GM18519 (cell line): ENCODE measurements at regions not wholly inside any gene's neighbourhood (a gene's known extent, or its start where the extent isn't known, plus 50 kb on each side); places are given as distances from the start of the nearest gene placed in this dataset.
"Not testable (repeated sequence)": the region's sequence is repeated elsewhere in the genome, so short reads cannot be mapped to it uniquely, and the experiment has no call there.

ENCODE experiments used
- ATAC-seq: cut with Tn5 transposase; IDR thresholded peaks from one replicate; pipeline ENCODE4 v1.9.1; 2021; ENCODE audit warnings: mild to moderate bottlenecking, moderate library complexity; ENCODE audit not compliant: unreplicated experiment, low FRiP score

DNA sequence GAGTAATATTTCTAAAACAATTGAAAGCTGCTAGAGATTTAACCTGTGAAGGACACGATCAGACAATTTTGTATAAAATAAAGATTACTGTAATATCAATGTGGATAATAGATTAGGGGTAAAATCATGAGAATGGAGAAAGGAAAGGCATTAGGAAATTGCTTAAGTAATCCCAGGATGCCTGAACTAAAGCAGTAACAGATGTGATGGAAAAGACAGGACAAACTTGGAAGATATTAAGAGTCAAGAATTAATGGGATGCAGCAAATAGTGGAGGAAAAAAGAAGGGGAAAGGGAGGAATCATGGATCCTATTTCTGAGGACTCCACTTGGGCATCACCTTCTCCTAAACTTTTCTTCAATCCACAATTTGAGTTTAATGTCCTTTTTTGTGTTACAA, 437.1 kb upstream of the PMFBP1 start:
- ATAC-seq = no peak

DNA sequence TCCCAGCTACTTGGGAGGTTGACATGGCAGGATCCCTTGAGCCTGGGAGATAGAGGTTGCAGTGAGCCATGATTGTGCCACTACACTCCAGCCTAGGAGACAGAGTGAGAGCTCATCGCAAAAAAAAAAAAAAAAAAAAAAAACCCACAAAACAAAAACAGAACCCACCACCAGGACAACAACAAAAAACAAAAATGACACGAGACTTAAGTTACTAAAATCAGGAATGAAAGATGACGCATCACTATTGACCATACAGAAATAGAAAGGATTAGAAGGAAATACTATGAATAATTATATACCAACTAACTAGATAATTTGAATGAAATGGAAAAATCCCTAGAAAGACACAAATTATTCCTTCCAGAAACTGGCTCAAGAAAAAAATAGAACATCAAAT, 432.4 kb upstream of the PMFBP1 start:
- ATAC-seq = no peak

DNA sequence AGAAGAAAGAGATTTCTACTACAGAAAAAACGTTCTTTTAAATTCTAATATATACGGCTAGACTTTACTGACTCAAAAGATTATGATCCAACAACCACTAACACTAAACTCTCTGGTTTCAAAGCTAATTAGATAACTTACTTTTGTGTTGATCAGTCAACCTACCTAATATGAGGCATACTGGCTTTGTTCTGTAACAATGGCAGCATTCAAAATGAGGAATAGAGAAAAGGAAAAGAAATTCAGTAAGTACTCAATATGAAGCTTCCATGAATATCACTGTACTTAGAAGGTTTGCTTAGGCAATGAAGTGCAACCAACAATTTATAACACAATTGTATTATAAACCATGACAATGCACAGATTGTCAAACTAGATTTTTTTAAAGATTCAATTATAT, 430.5 kb upstream of the PMFBP1 start:
- ATAC-seq = no peak

DNA sequence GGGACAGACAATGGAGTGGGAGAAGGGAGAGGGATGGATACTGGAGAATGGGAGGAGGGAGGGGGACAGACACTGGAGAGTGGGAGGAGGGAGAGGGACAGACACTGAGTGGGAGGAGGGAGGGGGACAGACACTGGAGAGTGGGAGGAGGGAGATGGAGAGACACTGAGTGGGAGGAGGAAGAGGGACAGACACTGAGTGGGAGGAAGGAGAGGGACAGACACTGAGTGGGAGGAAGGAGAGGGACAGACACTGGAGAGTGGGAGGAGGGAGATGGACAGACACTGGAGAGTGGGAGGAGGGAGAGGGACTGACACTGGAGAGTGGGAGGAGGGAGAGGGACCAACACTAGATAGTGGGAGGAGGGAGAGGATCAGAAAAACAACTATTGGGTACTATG, 426.7 kb upstream of the PMFBP1 start:
- ATAC-seq = no peak

DNA sequence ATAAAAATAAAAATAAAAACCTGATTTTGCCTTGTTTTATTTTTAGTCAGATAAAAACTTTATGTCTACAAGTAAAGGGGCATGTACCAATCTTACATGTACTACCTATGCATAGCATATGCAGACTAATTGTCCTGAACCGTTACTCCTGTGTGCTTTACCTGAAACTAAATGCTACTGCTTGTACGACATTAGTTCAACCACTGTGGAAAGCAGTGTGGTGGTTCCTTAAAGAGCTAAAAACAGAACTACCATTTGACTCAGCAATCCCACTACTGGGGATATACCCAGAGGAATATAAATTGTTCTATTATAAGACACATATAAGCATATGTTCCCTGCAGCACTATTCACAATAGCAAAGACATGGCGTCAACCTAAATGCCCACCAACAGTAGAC, 426.0 kb upstream of the PMFBP1 start:
- no peak for ATAC-seq

DNA sequence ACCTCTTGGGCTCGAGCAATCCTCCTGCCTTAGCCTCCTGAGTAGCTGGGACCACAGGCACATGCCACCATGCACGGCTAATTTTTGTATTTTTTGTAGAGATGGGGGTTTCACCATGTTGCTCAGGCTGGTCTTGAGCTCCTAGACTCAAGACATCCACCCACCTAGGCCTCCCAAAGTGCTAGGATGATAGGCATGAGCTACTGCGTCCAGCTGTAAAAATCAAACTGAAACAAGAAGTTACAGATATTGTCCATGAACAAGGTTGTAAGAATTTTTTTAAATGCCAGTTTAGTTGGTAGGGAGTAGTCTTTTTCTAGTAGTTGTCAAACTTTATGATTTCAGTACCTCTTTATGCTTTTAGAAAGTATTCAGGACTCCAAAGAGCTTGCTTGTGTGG, 424.4 kb upstream of the PMFBP1 start:
- no peak for ATAC-seq

DNA sequence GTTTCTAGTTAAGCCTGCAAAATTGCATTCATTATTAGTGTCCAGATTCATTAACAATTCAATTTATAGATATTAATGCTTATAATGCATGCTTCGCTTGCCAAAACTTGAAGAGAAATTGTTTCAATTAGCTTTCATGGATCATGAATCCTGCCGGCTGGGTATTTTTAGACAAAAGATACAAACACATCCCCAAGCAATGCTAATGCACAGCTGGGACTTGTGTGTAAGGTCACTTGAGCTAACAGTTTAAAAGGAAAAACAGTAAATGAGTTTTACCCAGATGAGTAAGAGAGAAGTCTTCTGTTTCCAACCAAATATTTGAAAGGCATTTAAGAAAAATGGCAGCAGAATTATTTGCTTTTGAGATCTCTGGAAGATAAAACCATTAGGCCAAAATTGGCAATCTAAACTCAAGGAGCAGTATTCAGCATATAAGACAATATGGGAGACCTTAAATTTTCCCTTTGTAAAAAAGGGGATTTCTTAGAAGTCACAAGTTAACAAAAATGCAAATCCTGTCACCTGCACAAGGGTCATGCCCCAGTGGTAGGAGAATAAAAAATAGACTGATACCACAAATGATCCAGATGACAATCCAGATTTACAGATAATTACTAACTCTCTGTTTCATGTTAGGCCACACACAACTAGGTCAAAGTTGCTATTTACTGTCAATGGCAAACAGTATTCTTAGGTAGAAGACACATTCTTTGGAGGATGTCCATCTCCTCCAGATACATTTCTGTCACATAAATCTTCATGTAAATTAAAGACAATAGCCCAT, 418.4 kb upstream of the PMFBP1 start:
- no peak for ATAC-seq

DNA sequence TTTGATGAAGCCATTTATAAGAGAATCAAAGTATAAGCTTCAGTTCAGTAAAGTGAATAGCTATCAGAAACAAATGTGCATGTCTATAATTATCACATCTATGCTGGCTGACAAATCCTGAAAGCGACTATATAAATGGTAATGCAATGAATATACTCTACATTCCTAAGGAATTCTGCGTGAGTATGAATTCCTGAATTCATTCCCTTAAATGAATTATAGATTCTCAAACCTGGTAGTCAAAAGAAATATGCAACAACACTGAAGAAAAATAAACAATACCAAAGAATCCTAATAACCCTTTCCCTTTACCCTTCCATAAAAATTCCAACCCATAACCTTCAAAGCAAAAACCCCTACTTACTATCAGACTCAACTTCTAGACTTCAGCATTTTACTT, 416.6 kb upstream of the PMFBP1 start:
- ATAC-seq = no peak

DNA sequence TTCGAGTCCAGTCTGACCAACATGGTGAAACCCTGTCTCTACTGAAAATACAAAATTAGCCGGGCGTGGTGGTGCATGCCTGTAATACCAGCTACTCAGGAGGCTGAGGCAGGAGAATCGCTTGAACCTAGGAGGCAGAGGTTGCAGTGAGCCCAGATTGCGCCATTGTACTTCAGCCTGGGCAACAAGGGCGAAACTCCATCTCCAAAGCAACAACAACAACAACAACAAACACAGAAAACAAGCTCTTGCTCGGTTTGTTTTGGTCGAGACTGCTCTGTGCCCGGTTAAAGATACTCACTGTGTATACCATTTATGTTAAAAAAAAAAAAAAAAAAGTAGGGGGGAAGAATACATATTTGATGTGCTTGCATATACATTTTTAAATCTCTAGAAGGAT, 406.1 kb upstream of the PMFBP1 start:
- not testable (repeated sequence) for ATAC-seq

DNA sequence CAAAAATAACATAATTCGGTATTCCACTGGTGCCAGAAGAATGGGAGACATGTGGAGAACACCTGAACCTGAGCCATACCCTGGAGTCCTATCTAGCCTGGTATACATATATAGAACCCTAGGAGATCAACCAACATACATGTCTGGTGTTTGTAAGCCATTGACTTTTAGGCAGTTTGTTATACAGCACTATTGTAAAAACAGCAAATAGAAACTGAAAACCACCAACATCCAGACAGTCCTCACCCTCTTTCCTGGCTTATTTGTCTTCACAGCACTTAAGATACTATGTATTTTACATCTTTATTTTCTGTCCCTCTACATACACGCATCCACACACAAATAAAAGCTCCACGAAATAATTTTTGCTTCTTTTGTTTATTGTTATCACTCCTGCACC, 404.2 kb upstream of the PMFBP1 start:
- no peak for ATAC-seq

DNA sequence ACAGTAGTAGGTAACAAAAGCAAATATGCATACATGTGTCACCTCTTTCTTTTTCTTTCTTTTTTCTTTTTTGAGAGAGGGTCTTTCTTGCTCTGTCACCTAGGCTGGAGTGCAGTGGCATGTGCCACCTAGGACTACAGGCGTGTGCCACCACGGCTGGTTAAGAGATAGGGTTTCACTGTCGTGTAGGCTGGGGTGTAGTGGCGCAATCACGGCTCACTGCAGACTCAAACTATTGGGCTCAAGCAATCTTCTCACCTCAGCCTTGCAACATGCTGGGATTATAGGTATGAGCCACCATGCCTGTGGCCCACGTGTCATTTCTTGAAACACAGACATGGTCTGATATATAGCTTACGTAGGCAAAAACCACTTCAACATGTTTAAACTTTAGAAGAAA, 397.7 kb upstream of the PMFBP1 start:
- no peak for ATAC-seq

DNA sequence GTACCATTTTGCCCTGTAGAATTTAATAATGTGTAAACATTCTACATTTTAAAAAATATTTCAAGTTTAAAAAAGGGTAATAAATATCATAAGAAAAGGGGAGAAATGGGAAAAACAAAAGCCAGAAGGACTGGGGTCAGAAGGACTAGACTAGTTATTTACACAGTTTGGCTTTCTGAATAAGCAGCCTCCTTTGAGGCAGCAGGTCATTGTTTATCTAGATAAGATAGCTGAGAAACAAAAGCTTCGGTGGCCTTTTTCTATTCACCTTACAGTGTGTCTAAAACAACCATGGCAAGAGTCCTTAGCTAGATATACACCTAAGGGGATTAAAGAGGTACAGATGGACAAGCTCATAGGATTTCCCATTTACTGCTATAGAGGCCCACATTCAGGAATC, 396.5 kb upstream of the PMFBP1 start:
- ATAC-seq = no peak

DNA sequence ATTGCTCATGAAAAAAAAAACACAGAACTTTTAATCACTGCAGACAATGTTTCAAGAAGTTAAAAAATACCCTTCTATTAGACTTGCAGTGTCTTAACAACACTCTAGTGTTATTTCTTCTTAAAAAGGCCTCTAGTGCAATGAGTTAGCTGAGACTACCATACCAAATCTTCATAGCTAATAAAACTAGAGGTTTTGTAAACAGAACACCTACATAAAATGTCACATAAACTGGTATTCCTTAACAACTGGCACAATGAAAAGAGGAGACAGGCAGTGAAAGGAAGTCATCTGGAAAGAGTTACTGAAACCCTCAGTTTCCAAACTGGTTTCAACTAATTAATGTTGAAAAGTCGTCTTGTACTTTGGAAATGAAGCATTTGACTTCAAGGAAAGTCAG, 394.2 kb upstream of the PMFBP1 start:
- no peak for ATAC-seq

DNA sequence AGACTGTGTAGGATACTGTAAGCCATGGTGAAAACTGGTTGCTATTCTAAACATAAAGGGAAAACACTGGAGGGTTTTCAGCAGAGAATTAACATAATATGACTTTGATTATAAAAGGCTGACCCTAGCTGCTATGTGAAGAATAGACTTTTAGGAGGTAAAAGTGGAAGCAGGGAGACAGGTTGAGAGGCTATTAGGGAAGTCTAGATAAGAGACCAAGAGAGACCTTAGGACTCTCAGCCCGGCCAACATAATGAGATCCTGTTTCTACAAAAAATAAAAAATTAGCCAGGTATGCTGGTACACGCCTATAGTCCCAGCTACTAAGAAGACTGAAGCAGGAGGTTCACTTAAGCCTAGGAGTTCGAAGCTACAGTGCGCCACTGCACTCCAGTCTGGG, 393.2 kb upstream of the PMFBP1 start:
- no peak for ATAC-seq

DNA sequence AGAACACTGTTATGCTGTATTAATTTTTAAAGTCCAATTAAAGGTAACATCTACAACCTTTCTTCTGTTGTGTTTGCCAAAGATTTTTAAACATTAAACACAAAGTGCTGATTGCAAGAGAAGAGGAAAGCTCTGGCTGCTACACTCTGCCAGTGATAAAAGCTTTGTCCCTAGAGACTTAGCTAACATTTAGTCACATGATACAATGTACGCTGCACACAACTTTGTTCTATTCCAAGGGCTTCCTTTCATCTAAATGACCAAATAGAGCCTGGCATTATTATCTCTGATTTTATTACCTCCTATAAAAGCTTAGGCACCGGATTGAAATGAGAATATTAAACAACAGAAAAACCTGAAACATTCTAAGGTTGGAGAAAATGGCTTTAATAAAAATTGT, 388.7 kb upstream of the PMFBP1 start:
- ATAC-seq = no peak

DNA sequence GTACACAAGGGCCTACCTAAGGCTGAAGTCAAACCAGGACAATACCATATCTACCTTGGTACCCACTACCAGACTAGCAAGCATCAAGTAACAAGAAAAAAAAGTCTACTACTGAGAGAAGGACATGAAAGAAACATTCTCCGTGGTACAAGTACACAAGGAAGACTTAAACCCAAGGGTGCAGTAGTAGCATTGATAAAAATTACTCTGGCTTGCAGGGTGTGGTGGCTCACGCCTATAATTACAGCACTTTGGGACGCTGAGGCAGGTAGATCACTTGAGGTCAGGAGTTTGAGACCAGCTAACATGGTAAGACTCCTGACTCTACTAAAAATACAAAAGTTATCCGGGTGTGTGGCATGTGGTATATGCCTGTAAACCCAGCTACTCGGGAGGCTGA, 386.5 kb upstream of the PMFBP1 start:
- ATAC-seq = no peak

DNA sequence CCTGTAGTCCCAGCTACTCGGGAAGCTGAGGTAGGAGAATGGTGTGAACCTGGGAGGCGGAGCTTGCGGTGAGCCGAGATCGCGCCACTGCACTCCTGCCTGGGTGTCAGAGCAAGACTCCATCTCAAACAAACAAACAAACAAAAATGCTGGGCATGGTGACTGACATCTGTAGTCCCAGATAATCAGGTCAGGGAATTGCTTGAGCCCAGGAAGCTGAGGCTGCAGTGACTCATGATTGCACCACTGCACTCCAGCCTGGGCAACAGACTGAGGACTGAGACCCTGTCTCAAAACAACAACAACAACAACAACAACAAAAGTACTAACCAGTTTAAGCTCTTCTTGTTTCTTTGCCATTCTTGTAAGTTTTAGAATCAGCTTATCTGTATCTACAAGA, 383.0 kb upstream of the PMFBP1 start:
- no peak for ATAC-seq

DNA sequence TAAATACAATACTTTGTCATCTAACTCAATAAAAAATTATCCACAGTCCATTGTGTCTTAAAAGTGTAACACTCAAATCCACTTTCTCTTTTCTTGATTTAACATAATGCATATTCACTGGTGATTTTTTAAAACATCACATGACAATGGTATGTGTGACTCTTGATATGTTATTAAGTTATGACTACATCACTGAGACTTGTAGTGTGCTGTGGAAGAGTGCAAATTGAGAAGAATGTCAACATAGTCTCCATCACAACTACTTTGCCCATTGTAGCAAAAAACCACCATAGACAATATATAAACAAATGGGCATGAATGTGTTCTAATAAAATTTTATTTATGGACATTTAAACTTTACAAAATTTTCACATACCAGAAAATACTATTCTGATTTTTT, 380.7 kb upstream of the PMFBP1 start:
- no peak for ATAC-seq

DNA sequence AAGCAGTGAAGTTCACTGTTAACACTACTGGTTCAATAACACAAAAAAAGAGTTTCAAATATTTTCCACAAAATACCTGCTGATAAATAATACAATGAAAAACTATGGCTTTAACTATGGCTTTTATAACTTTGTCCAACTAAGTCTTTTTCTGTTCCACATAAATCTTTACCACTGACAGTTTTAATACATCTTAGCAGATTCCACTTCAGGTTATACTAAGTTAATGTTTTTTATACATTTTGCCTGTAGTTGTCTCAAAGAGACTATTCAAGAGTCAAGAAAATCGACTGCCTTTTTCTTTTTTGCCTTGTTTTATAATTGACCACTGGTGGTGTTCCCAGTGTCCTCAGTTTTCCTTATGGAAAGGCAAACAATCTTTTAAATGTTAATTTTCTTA, 379.7 kb upstream of the PMFBP1 start:
- ATAC-seq = no peak

DNA sequence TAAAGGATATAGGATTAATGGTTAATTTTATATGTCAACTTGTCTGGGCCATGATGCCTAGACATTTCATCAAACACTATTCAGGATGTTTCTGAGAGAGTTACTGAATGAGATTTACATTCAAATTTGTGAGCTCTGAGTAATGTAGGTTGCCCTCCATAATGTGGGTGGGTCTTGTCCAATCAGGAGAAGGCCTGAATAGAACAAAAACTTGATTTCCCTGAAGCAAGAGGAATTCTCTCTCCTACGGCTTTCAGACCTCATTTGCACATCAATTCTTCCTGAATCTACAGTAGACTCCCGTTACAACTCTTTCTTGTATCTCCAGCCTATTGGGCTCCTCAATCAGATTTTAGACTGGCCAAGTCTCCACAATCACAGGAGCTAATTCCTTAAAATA, 377.9 kb upstream of the PMFBP1 start:
- ATAC-seq = no peak

DNA sequence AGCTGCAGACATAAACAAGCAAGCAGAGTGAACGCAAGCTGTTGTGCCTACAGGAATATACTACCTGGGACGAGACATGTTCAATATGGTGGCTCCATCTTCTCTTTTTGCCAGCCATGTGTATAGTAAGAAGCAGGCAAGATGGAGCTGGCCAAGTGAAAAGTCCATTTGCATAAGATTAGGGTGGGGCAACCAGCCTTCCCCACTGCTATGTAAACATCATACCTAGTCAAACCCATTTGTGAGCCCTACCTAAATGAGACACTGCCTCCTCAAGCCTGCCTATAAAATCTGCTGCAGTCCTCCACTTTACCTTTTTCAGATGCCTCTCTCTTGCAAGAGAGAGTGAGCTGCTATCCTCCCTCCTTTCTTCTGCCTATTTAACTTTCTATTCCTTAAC, 370.1 kb upstream of the PMFBP1 start:
- no peak for ATAC-seq

DNA sequence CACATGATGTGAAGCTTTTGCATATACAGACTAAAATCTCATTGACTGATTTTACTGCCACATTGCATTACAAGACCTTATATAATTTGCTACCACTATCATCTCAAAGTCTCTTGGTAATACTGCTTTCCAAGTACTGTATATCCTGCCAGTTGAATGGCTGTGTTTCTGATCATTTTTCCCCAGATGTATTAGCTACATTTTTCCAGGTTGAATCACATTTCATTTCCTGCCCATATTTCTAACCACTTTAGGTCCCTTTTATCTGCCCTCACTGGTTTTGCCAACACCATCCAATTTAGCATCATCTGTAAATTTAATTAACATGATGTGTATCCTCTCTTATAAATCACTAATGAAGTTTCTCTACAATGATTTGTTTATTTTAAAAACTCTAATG, 365.7 kb upstream of the PMFBP1 start:
- no peak for ATAC-seq
